ENCODE measurements at regions not wholly inside any gene's neighbourhood (a gene's known extent, or its start where the extent isn't known, plus 50 kb on each side); places are given as distances from the start of the nearest gene placed in this dataset.

- H3K9me3 ChIP-seq (ENCODE audit: control insufficient read depth, insufficient read depth, low read length): no peaks in the 10 kb centered on the region
- no peak overlapping the region for H3K4me3 ChIP-seq (ENCODE audit: low read length)
- H3K4me1 ChIP-seq (ENCODE audit: control insufficient read depth, low read length): no peaks in the 10 kb centered on the region
- H3K4me2 ChIP-seq (ENCODE audit: low read length): no peak overlapping the region
- H3K27ac ChIP-seq (ENCODE audit: low read depth, low read length): no peak overlapping the region
- no peaks in the 10 kb centered on the region for H3F3A ChIP-seq (ENCODE audit: control insufficient read depth, insufficient read depth)
- no peaks in the 10 kb centered on the region for H3K79me2 ChIP-seq (ENCODE audit: control insufficient read depth, low read length)
- no peaks in the 10 kb centered on the region for H4K20me1 ChIP-seq (ENCODE audit: control insufficient read depth, insufficient read depth, low read depth, low read length)
- no peak for TF ChIP-seq CTCF (IDR thresholded peaks at IDR 0.05; ENCODE audit: low read depth, low read length, poor library complexity, severe bottlenecking)
- TF ChIP-seq EZH2phosphoT487 (IDR thresholded peaks at IDR 0.05; ENCODE audit: borderline replicate concordance, low read length): no peak
- H3K36me3 ChIP-seq (ENCODE audit: control insufficient read depth, low read length): no peaks in the 10 kb centered on the region
- peaks cover 3% of the 10 kb centered on the region; the same call in 1 of the 2 replicates for H3K27me3 ChIP-seq (ENCODE audit: control insufficient read depth, low read length)
- H3K9me2 ChIP-seq (replicated peaks; ENCODE audit: control insufficient read depth, low read length): no peaks in the 10 kb centered on the region
These were observed 72.4 kb downstream of the MSX2 start for GRCh38 chr5:174796711-174797192.

- no peak overlapping the region for H3K4me2 ChIP-seq (ENCODE audit: low read length)
- H3K4me1 ChIP-seq (ENCODE audit: control insufficient read depth, low read length): no peaks in the 10 kb centered on the region
- H3K27ac ChIP-seq (ENCODE audit: low read depth, low read length): no peak overlapping the region
- no peaks in the 10 kb centered on the region for H3K9me3 ChIP-seq (ENCODE audit: control insufficient read depth, insufficient read depth, low read length)
- TF ChIP-seq CTCF (IDR thresholded peaks at IDR 0.05; ENCODE audit: low read depth, low read length, poor library complexity, severe bottlenecking) (no peak), EZH2phosphoT487 (IDR thresholded peaks at IDR 0.05; ENCODE audit: borderline replicate concordance, low read length) (no peak)
- H3F3A ChIP-seq (ENCODE audit: control insufficient read depth, insufficient read depth): no peaks in the 10 kb centered on the region
- H3K27me3 ChIP-seq (ENCODE audit: control insufficient read depth, low read length): peaks cover 3% of the 10 kb centered on the region; the same call in 1 of the 2 replicates
- H3K36me3 ChIP-seq (ENCODE audit: control insufficient read depth, low read length): no peaks in the 10 kb centered on the region
- H3K9me2 ChIP-seq (replicated peaks; ENCODE audit: control insufficient read depth, low read length): no peaks in the 10 kb centered on the region
- no peak overlapping the region for H3K4me3 ChIP-seq (ENCODE audit: low read length)
- H4K20me1 ChIP-seq (ENCODE audit: control insufficient read depth, insufficient read depth, low read depth, low read length): no peaks in the 10 kb centered on the region
- no peaks in the 10 kb centered on the region for H3K79me2 ChIP-seq (ENCODE audit: control insufficient read depth, low read length)
These were observed 70.7 kb downstream of the MSX2 start for GRCh38 chr5:174794931-174795672.

- no peaks in the 10 kb centered on the region for H3K9me3 ChIP-seq (ENCODE audit: control insufficient read depth, insufficient read depth, low read length)
- H3K4me1 ChIP-seq (ENCODE audit: control insufficient read depth, low read length): no peaks in the 10 kb centered on the region
- H4K20me1 ChIP-seq (ENCODE audit: control insufficient read depth, insufficient read depth, low read depth, low read length): no peaks in the 10 kb centered on the region
- H3F3A ChIP-seq (ENCODE audit: control insufficient read depth, insufficient read depth): no peaks in the 10 kb centered on the region
- TF ChIP-seq CTCF (IDR thresholded peaks at IDR 0.05; ENCODE audit: low read depth, low read length, poor library complexity, severe bottlenecking) (peak; percentile 86), EZH2phosphoT487 (IDR thresholded peaks at IDR 0.05; ENCODE audit: borderline replicate concordance, low read length) (no peak)
- no peak overlapping the region for H3K27ac ChIP-seq (ENCODE audit: low read depth, low read length)
- H3K36me3 ChIP-seq (ENCODE audit: control insufficient read depth, low read length): no peaks in the 10 kb centered on the region
- no peaks in the 10 kb centered on the region for H3K9me2 ChIP-seq (replicated peaks; ENCODE audit: control insufficient read depth, low read length)
- H3K4me2 ChIP-seq (ENCODE audit: low read length): no peak overlapping the region
- no peaks in the 10 kb centered on the region for H3K79me2 ChIP-seq (ENCODE audit: control insufficient read depth, low read length)
- H3K27me3 ChIP-seq (ENCODE audit: control insufficient read depth, low read length): peaks cover 3% of the 10 kb centered on the region; the same call in 1 of the 2 replicates
- H3K4me3 ChIP-seq (ENCODE audit: low read length): no peak overlapping the region
These were observed 69.4 kb downstream of the MSX2 start for GRCh38 chr5:174793684-174794328.

Data from DOHH2 (cell line).